Panc1 (cell line): ENCODE measurements at regions not wholly inside any gene's neighbourhood (a gene's known extent, or its start where the extent isn't known, plus 50 kb on each side); places are given as distances from the start of the nearest gene placed in this dataset.

Experiments
- ATAC-seq: fragments of 200-7000 bp; cut with Tn5 transposase; 2 replicates; pipeline ENCODE4 v1.9.1; 2020; ENCODE audit warnings: mild to moderate bottlenecking, moderate library complexity
- BruUV-seq: library from RNA; stranded (reverse); fragments of 400-500 nt; replicated peaks from 2 replicates; lab custom pipeline; 2021; lab: Mats Ljungman, UMichigan
- CTCF ChIA-PET: fragments of 300-600 bp; sonication (Branson Sonifier 250); formaldehyde crosslinking; loops from one replicate; lab custom pipeline; 2022; ENCODE audit warnings: antibody characterized with exemption; lab: Charles Lee
- POLR2A ChIA-PET: fragments of 300-600 bp; sonication (Branson Sonifier 250); formaldehyde crosslinking; loops from one replicate; lab custom pipeline; 2022; ENCODE audit warnings: antibody characterized with exemption; lab: Charles Lee
- DNase-seq: peaks from one replicate; pipeline ENCODE4 v3.0.0-alpha.2; 2010; ENCODE audit warnings: low read depth, low spot score
- H3K27ac ChIP-seq: 2 replicates; pipeline ENCODE4 v1.5.1; 2011; ENCODE audit warnings: mild to moderate bottlenecking, low read length, inconsistent platforms
- H3K27me3 ChIP-seq: fragments of 200-500 bp; sonication (Bioruptor generic); 2 replicates; pipeline ENCODE4 v1.6.0; 2014; ENCODE audit warnings: low read length, inconsistent platforms; ENCODE audit not compliant: control insufficient read depth, insufficient read depth
- H3K36me3 ChIP-seq: fragments of 200-500 bp; sonication (Bioruptor generic); 2 replicates; pipeline ENCODE4 v1.5.1; 2014; ENCODE audit warnings: inconsistent platforms, mild to moderate bottlenecking, low read length, moderate library complexity; ENCODE audit not compliant: control insufficient read depth, insufficient read depth
- H3K4me1 ChIP-seq: 2 replicates; pipeline ENCODE4 v1.5.1; 2011; ENCODE audit warnings: inconsistent platforms, mild to moderate bottlenecking, low read length, moderate library complexity; ENCODE audit not compliant: control insufficient read depth, insufficient read depth
- H3K4me3 ChIP-seq, 2 experiments: 2 replicates each; pipeline ENCODE4 v1.5.1; 2011 to 2012; ENCODE audit warnings: low read depth in 2 of 2, low read length in 2 of 2, mild to moderate bottlenecking in 2 of 2, inconsistent platforms in 1 of 2, moderate library complexity in 1 of 2
- H3K9me3 ChIP-seq: fragments of 200-500 bp; sonication (Bioruptor generic); 2 replicates; pipeline ENCODE4 v1.5.1; 2014; ENCODE audit warnings: low read depth, mild to moderate bottlenecking, inconsistent platforms, low read length, moderate library complexity; ENCODE audit not compliant: control insufficient read depth, insufficient read depth
- CTCF ChIP-seq: fragments of 450-650 bp; IDR thresholded peaks from 2 replicates; pipeline ENCODE4 v1.5.1; 2017; ENCODE audit warnings: mild to moderate bottlenecking
- POLR2AphosphoS5 ChIP-seq: IDR thresholded peaks from 2 replicates; pipeline ENCODE4 v1.6.1; 2012; ENCODE audit warnings: mild to moderate bottlenecking, low read depth, low read length, moderate library complexity
- REST ChIP-seq, 2 experiments: IDR thresholded peaks; 2 replicates each; pipeline ENCODE4 v1.6.1; 2011 to 2012; ENCODE audit warnings: low read depth in 2 of 2, control low read depth in 1 of 2, low read length in 1 of 2, mild to moderate bottlenecking in 1 of 2, moderate library complexity in 1 of 2; ENCODE audit not compliant: insufficient read depth in 1 of 2
- SIN3A ChIP-seq: IDR thresholded peaks from 2 replicates; pipeline ENCODE4 v1.6.1; 2012; ENCODE audit warnings: low read depth, mild to moderate bottlenecking, low read length, moderate library complexity, borderline replicate concordance; ENCODE audit not compliant: insufficient read depth
- TCF7L2 ChIP-seq: IDR thresholded peaks from 2 replicates; pipeline ENCODE4 v1.6.1; 2011; ENCODE audit warnings: mild to moderate bottlenecking, low read depth, low read length, inconsistent platforms
- in situ Hi-C: cut with HindIII; loops from 2 replicates; pipeline ENCODE4 v1.10.0; 2016; ENCODE audit warnings: low sequenced_read_pairs, low pct_unique_long_range_greater_than_20kb
- intact Hi-C: fragments of 100-400 bp; cut with micrococcal nuclease; formaldehyde crosslinking; loops from one replicate; pipeline ENCODE4 v1.10.0; 2022; ENCODE audit not compliant: unreplicated experiment

- in situ Hi-C loops: no loop called here
- Histone ChIP-seq H3K27ac (no peak overlapping the region), H3K4me1 (no peaks in the 10 kb centered on the region), H3K4me3 (no peak overlapping the region), H3K36me3 (no peaks in the 10 kb centered on the region), H3K27me3 (no peaks in the 10 kb centered on the region), H3K9me3 (no peaks in the 10 kb centered on the region)
- TF ChIP-seq SIN3A: no peak
- no peak for TF ChIP-seq REST (IDR thresholded peaks at IDR 0.05; ENCODE audit: insufficient read depth in 1 of 2, low read depth in 2 of 2, low read length in 1 of 2)
- no peak for TF ChIP-seq POLR2AphosphoS5
- TF ChIP-seq TCF7L2: no peak
- TF ChIP-seq CTCF: no peak
- DNase-seq (no peak), ATAC-seq (no peak)
- POLR2A ChIA-PET: no interaction called here
- CTCF ChIA-PET: no interaction called here
- no TSS peak for BruUV-seq
- intact Hi-C loops: no loop called here
Measured at GRCh38 chr9:73761905-73762304, 610.2 kb downstream of the ANXA1 start.

GRCh38 chr9:73773896-73774295, 622.2 kb downstream of the ANXA1 start:
- Histone ChIP-seq H3K36me3 (no peaks in the 10 kb centered on the region), H3K4me1 (no peaks in the 10 kb centered on the region), H3K27ac (no peak overlapping the region), H3K4me3 (no peak overlapping the region), H3K27me3 (no peaks in the 10 kb centered on the region), H3K9me3 (no peaks in the 10 kb centered on the region)
- CTCF ChIA-PET: no interaction called here
- TF ChIP-seq CTCF (no peak), POLR2AphosphoS5 (no peak), REST (IDR thresholded peaks at IDR 0.05; ENCODE audit: insufficient read depth in 1 of 2, low read depth in 2 of 2, low read length in 1 of 2) (no peak), TCF7L2 (no peak), SIN3A (no peak)
- in situ Hi-C loops: no loop called here
- no peak for ATAC-seq
- POLR2A ChIA-PET: no interaction called here
- no peak for DNase-seq
- no TSS peak for BruUV-seq
- intact Hi-C loops: no loop called here
